Ascending aorta (tissue), 2 donors: ENCODE measurements at regions not wholly inside any gene's neighbourhood (a gene's known extent, or its start where the extent isn't known, plus 50 kb on each side); places are given as distances from the start of the nearest gene placed in this dataset.
A peak's percentile ranks its signal among the peaks of the same experiment; 100 is the strongest.

Source experiments
- DNase-seq, 2 donors: peaks; one replicate each; pipeline ENCODE4 v3.0.0-alpha.2; 2019; ENCODE audit warnings: low spot score in 2 of 2
- H3K27ac ChIP-seq, 2 donors: fragments of 200-600 bp; sonication (generic); one replicate each; pipeline ENCODE4 v1.5.1; 2016 to 2017; ENCODE audit warnings: mild to moderate bottlenecking in 1 of 2
- H3K27me3 ChIP-seq: fragments of 200-600 bp; sonication (generic); one replicate; pipeline ENCODE4 v1.5.1; 2017
- H3K36me3 ChIP-seq, 2 donors: fragments of 200-600 bp; sonication (generic); one replicate each; pipeline ENCODE4 v1.5.1; 2016
- H3K4me1 ChIP-seq, 2 donors: fragments of 200-600 bp; sonication (generic); one replicate each; pipeline ENCODE4 v1.5.1; 2016 to 2017; ENCODE audit warnings: mild to moderate bottlenecking in 1 of 2
- H3K4me3 ChIP-seq, 2 donors: fragments of 200-600 bp; sonication (generic); one replicate each; pipeline ENCODE4 v1.5.1; 2016 to 2017; ENCODE audit warnings: mild to moderate bottlenecking in 1 of 2
- H3K9me3 ChIP-seq, 2 donors: fragments of 200-600 bp; sonication (generic); one replicate each; pipeline ENCODE4 v1.5.1; 2016
- intact Hi-C: fragments of 100-400 bp; cut with DNase I; formaldehyde crosslinking; loops from one replicate; pipeline ENCODE4 v1.15.1; 2023
- TF ChIP-seq, protein P1 (sequence below), 3 experiments: fragments of 200-600 bp in 2 of 3; fragments of 450-650 bp in 1 of 3; sonication (generic) in 2 of 3; IDR thresholded peaks; one replicate each; pipeline ENCODE4 v1.5.1; 2016 to 2019; ENCODE audit warnings: antibody characterized with exemption in 3 of 3, mild to moderate bottlenecking in 1 of 3, moderate library complexity in 1 of 3

DNA sequence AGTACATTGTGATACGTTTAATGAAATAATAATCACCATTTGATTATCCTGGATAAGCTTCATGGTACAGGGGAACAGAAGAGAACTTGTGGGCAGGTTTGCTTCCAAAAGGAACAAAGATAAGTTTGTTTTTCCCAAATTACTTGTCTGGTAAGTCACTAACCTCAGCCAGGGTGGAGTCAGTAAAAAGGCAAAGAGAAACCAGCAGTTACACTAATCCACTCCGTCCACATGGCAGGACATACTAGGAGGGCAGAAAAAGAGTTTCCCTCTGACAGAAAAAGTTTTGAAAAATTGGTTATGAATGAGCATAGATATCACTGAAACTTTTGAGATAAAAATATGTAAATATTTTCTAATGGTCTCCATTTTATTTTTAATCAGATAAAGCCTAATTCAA, 285.9 kb downstream of the IL15 start:
- intact Hi-C loops, result no loop called here
- no peak overlapping the region for H3K4me3 ChIP-seq
- H3K27me3 ChIP-seq, result no peaks in the 10 kb centered on the region
- peak overlapping the region in 1 of 2 donors; percentile 16 for H3K27ac ChIP-seq
- no peaks in the 10 kb centered on the region for H3K4me1 ChIP-seq
- TF ChIP-seq, protein P1, sequence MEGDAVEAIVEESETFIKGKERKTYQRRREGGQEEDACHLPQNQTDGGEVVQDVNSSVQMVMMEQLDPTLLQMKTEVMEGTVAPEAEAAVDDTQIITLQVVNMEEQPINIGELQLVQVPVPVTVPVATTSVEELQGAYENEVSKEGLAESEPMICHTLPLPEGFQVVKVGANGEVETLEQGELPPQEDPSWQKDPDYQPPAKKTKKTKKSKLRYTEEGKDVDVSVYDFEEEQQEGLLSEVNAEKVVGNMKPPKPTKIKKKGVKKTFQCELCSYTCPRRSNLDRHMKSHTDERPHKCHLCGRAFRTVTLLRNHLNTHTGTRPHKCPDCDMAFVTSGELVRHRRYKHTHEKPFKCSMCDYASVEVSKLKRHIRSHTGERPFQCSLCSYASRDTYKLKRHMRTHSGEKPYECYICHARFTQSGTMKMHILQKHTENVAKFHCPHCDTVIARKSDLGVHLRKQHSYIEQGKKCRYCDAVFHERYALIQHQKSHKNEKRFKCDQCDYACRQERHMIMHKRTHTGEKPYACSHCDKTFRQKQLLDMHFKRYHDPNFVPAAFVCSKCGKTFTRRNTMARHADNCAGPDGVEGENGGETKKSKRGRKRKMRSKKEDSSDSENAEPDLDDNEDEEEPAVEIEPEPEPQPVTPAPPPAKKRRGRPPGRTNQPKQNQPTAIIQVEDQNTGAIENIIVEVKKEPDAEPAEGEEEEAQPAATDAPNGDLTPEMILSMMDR (IDR thresholded peaks at IDR 0.05), result no peak
- no peaks in the 10 kb centered on the region for H3K9me3 ChIP-seq
- DNase-seq, result no peak
- H3K36me3 ChIP-seq, result no peaks in the 10 kb centered on the region

GRCh38 chr4:141926406-141926805, 290.0 kb downstream of the IL15 start:
- Histone ChIP-seq H3K9me3 (no peaks in the 10 kb centered on the region), H3K4me1 (no peaks in the 10 kb centered on the region), H3K36me3 (no peaks in the 10 kb centered on the region), H3K4me3 (no peak overlapping the region), H3K27ac (no peak overlapping the region), H3K27me3 (no peaks in the 10 kb centered on the region)
- TF ChIP-seq, protein P1 (IDR thresholded peaks at IDR 0.05), result no peak
- intact Hi-C loops, result no loop called here
- no peak for DNase-seq

GRCh38 chr4:141932490-141932889, 296.1 kb downstream of the IL15 start:
- Histone ChIP-seq H3K27ac (no peak overlapping the region), H3K9me3 (no peaks in the 10 kb centered on the region), H3K4me1 (no peaks in the 10 kb centered on the region), H3K27me3 (no peaks in the 10 kb centered on the region), H3K36me3 (no peaks in the 10 kb centered on the region), H3K4me3 (no peak overlapping the region)
- no peak for DNase-seq
- intact Hi-C loops, result no loop called here
- TF ChIP-seq, protein P1 (IDR thresholded peaks at IDR 0.05), result no peak

GRCh38 chr4:141933978-141934377, 297.6 kb downstream of the IL15 start:
- Histone ChIP-seq H3K27ac (no peak overlapping the region), H3K4me1 (no peaks in the 10 kb centered on the region), H3K4me3 (no peak overlapping the region), H3K27me3 (no peaks in the 10 kb centered on the region), H3K36me3 (no peaks in the 10 kb centered on the region), H3K9me3 (no peaks in the 10 kb centered on the region)
- TF ChIP-seq, protein P1 (IDR thresholded peaks at IDR 0.05), result no peak
- intact Hi-C loops, result no loop called here
- no peak for DNase-seq

- DNase-seq, result no peak
- intact Hi-C loops, result no loop called here
- Histone ChIP-seq H3K27me3 (no peaks in the 10 kb centered on the region), H3K4me3 (no peak overlapping the region), H3K27ac (no peak overlapping the region), H3K9me3 (no peaks in the 10 kb centered on the region), H3K36me3 (no peaks in the 10 kb centered on the region), H3K4me1 (no peaks in the 10 kb centered on the region)
- TF ChIP-seq, protein P1 (IDR thresholded peaks at IDR 0.05), result no peak
Measured at GRCh38 chr4:141955696-141956095, 319.3 kb downstream of the IL15 start.

DNA sequence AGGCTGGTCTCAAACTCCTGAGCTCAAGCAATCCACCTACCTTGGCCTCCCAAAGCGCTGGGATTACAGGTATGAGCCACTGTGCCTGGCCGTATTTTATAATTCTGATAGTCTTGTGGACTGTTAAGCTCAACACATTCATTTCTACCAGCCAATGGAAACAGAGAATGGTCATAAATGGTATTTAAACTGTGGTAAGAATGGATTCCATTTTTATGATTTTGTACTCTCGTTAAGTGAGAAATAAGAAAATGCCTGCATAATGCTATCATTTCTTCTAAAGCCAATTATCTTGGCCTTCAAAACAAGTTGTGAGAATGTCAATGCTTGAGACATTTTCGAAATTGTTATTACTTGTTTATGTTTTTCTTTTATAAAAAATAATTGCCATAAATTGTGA, 321.0 kb downstream of the IL15 start:
- H3K36me3 ChIP-seq, result no peaks in the 10 kb centered on the region
- no peaks in the 10 kb centered on the region for H3K4me1 ChIP-seq
- H3K4me3 ChIP-seq, result no peak overlapping the region
- intact Hi-C loops, result no loop called here
- TF ChIP-seq, protein P1 (IDR thresholded peaks at IDR 0.05), result no peak
- no peak overlapping the region for H3K27ac ChIP-seq
- DNase-seq, result no peak
- H3K9me3 ChIP-seq, result no peaks in the 10 kb centered on the region
- no peaks in the 10 kb centered on the region for H3K27me3 ChIP-seq
